Dermis microvascular lymphatic vessel endothelial cell (primary cell): ENCODE measurements at regions not wholly inside any gene's neighbourhood (a gene's known extent, or its start where the extent isn't known, plus 50 kb on each side); places are given as distances from the start of the nearest gene placed in this dataset.

Experiments used
- DNase-seq, 2 donors: peaks; one replicate each; pipeline versions ENCODE4 v3.0.0 to v3.0.0-alpha.2; 2010; ENCODE audit warnings: low read depth in 2 of 2

- no peak for DNase-seq
These were observed 472.4 kb downstream of the ANKRD7 start for GRCh38 chr7:118696879-118697278.

GRCh38 chr7:118699222-118699621 is 474.7 kb downstream of the ANKRD7 start:
- no peak for DNase-seq

GRCh38 chr7:118708741-118709140 is 484.2 kb downstream of the ANKRD7 start:
- no peak for DNase-seq

GRCh38 chr7:118711688-118712087 is 487.2 kb downstream of the ANKRD7 start:
- no peak for DNase-seq

- DNase-seq, result no peak
These were observed 488.5 kb downstream of the ANKRD7 start for GRCh38 chr7:118713039-118713438.

- DNase-seq, result no peak
These were observed 496.1 kb downstream of the ANKRD7 start for GRCh38 chr7:118720632-118721031.

GRCh38 chr7:118731854-118732253 is 507.4 kb downstream of the ANKRD7 start:
- no peak for DNase-seq

- no peak for DNase-seq
These were observed 510.0 kb downstream of the ANKRD7 start for GRCh38 chr7:118734541-118734940.

- DNase-seq, result no peak
These were observed 510.9 kb downstream of the ANKRD7 start for GRCh38 chr7:118735441-118735840.

GRCh38 chr7:118737935-118738334 is 513.4 kb downstream of the ANKRD7 start:
- DNase-seq, result no peak

GRCh38 chr7:118745927-118746326 is 521.4 kb downstream of the ANKRD7 start:
- DNase-seq, result no peak

- DNase-seq, result no peak
These were observed 523.0 kb downstream of the ANKRD7 start for GRCh38 chr7:118747473-118747872.

- no peak for DNase-seq
These were observed 529.0 kb downstream of the ANKRD7 start for GRCh38 chr7:118753479-118753878.

GRCh38 chr7:118754608-118755007 is 530.1 kb downstream of the ANKRD7 start:
- DNase-seq, result no peak

- DNase-seq, result no peak
These were observed 530.6 kb downstream of the ANKRD7 start for GRCh38 chr7:118755067-118755625.

- no peak for DNase-seq
These were observed 532.6 kb downstream of the ANKRD7 start for GRCh38 chr7:118757066-118757465.

GRCh38 chr7:118758582-118758981 is 534.1 kb downstream of the ANKRD7 start:
- DNase-seq, result no peak

GRCh38 chr7:118759921-118760320 is 535.4 kb downstream of the ANKRD7 start:
- no peak for DNase-seq

GRCh38 chr7:118762451-118762850 is 537.9 kb downstream of the ANKRD7 start:
- no peak for DNase-seq

GRCh38 chr7:118764221-118764620 is 539.7 kb downstream of the ANKRD7 start:
- no peak for DNase-seq

GRCh38 chr7:118771672-118772071 is 547.2 kb downstream of the ANKRD7 start:
- no peak for DNase-seq

GRCh38 chr7:118777308-118777707 is 552.8 kb downstream of the ANKRD7 start:
- no peak for DNase-seq

GRCh38 chr7:118792682-118793081 is 568.2 kb downstream of the ANKRD7 start:
- DNase-seq, result no peak

GRCh38 chr7:118793582-118793981 is 569.1 kb downstream of the ANKRD7 start:
- no peak for DNase-seq
